Activated CD8-positive, alpha-beta T cell treated with anti-CD3 and anti-CD28 coated beads for 36 hours (primary cell): ENCODE measurements at regions not wholly inside any gene's neighbourhood (a gene's known extent, or its start where the extent isn't known, plus 50 kb on each side); places are given as distances from the start of the nearest gene placed in this dataset.

ENCODE experiments used
- ATAC-seq: fragments of 200-7000 bp; cut with Tn5 transposase; one replicate; pipeline ENCODE4 v1.10.0; 2021; ENCODE audit warnings: mild to moderate bottlenecking, moderate library complexity
- CTCF ChIA-PET: fragments of 350-600 bp; sonication (Branson Sonifier 250); formaldehyde crosslinking; loops from one replicate; lab custom pipeline; 2021; ENCODE audit warnings: antibody characterized with exemption; lab: Charles Lee
- POLR2A ChIA-PET: fragments of 350-600 bp; sonication (Branson Sonifier 250); formaldehyde crosslinking; loops from one replicate; lab custom pipeline; 2021; ENCODE audit warnings: antibody characterized with exemption; lab: Charles Lee
- DNase-seq: peaks from one replicate; pipeline ENCODE4 v3.0.0-alpha.2; 2020
- H3K27ac Mint-ChIP-seq: one replicate; pipeline ENCODE4 v1.8.0; 2021; ENCODE audit warnings: mild to moderate bottlenecking, mixed read lengths
- H3K27me3 Mint-ChIP-seq: one replicate; pipeline ENCODE4 v1.8.0; 2021; ENCODE audit warnings: mixed read lengths
- H3K36me3 Mint-ChIP-seq: one replicate; pipeline ENCODE4 v1.8.0; 2021; ENCODE audit warnings: low read depth, mixed read lengths
- H3K4me1 Mint-ChIP-seq: one replicate; pipeline ENCODE4 v1.8.0; 2021; ENCODE audit warnings: low read depth, mixed read lengths
- H3K4me3 Mint-ChIP-seq: one replicate; pipeline ENCODE4 v1.8.0; 2021; ENCODE audit warnings: mild to moderate bottlenecking, moderate library complexity, mixed read lengths
- H3K9me3 Mint-ChIP-seq: one replicate; pipeline ENCODE4 v1.8.0; 2021; ENCODE audit warnings: mixed read lengths
- CTCF ChIP-seq: fragments of 200-600 bp; IDR thresholded peaks from one replicate; pipeline ENCODE4 v1.8.0; 2022; ENCODE audit warnings: antibody characterized with exemption, mild to moderate bottlenecking
- intact Hi-C: fragments of 100-400 bp; cut with micrococcal nuclease; formaldehyde crosslinking; loops from one replicate; pipeline ENCODE4 v1.10.0; 2022

DNA sequence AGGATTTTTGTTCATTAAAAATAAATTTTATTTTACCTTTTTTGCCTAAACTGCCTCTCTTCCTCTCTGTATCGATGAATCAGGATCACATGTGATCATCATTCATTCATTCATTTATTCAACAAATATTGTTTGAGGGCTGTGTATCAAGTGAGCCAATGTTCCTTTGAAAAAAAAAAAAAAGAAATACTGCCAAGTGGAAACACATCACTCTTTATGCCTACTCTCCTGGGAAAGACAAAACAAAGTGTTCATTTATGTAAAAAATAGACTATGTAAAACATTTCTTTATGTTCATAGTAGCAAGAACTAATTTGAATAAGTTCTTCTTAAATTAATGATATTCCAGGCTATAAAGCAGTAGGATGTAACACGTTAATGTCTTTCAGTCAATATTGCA, 233.1 kb downstream of the POSTN start:
- ChIA-PET POLR2A (interaction anchor here (0.7 kb wide), 1 partner anchor 1411 kb away, joined by 4 read pairs; no protein-coding TSS in a partner anchor), CTCF (no interaction called here)
- H3K4me3 Mint-ChIP-seq, result no peak overlapping the region
- H3K36me3 Mint-ChIP-seq, result no peaks in the 10 kb centered on the region
- no peak for ATAC-seq
- DNase-seq, result no peak
- intact Hi-C loops, result no loop called here
- no peak overlapping the region for H3K27ac Mint-ChIP-seq
- TF ChIP-seq CTCF, result no peak
- no peaks in the 10 kb centered on the region for H3K27me3 Mint-ChIP-seq
- no peaks in the 10 kb centered on the region for H3K9me3 Mint-ChIP-seq
- no peaks in the 10 kb centered on the region for H3K4me1 Mint-ChIP-seq

GRCh38 chr13:37364956-37365355, 233.6 kb downstream of the POSTN start:
- intact Hi-C loops, result no loop called here
- no peak for ATAC-seq
- TF ChIP-seq CTCF, result no peak
- H3K9me3 Mint-ChIP-seq, result no peaks in the 10 kb centered on the region
- H3K27ac Mint-ChIP-seq, result no peak overlapping the region
- no peaks in the 10 kb centered on the region for H3K27me3 Mint-ChIP-seq
- no peak for DNase-seq
- POLR2A ChIA-PET, result no interaction called here
- CTCF ChIA-PET, result no interaction called here
- H3K4me3 Mint-ChIP-seq, result no peak overlapping the region
- H3K36me3 Mint-ChIP-seq, result no peaks in the 10 kb centered on the region
- H3K4me1 Mint-ChIP-seq, result no peaks in the 10 kb centered on the region

DNA sequence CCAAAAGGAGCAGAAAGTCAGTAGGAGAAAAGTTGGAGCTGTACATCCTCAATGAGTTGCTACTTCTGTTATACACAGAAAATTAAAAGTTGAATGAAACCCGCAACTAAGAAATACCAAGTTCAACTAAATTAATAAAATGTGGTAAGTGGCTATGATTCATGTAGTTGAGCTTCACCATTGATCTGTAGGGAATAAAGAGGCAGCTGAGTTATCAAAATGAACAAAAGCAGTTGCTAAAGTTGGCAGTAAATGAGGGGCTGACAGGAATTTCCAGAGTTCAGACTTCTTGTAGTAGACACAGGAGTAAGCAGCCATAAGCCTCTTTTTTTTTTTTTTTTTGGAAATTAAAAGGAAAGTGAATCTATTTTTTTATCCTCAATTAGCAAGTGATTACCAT, 234.6 kb downstream of the POSTN start:
- ATAC-seq, result no peak
- Mint-ChIP-seq H3K27ac (no peak overlapping the region), H3K36me3 (no peaks in the 10 kb centered on the region), H3K4me1 (no peaks in the 10 kb centered on the region), H3K4me3 (no peak overlapping the region), H3K27me3 (no peaks in the 10 kb centered on the region), H3K9me3 (no peaks in the 10 kb centered on the region)
- POLR2A ChIA-PET, result no interaction called here
- CTCF ChIA-PET, result no interaction called here
- intact Hi-C loops, result no loop called here
- TF ChIP-seq CTCF, result no peak
- no peak for DNase-seq

GRCh38 chr13:37361608-37362007, 237.0 kb downstream of the POSTN start:
- Mint-ChIP-seq H3K4me1 (no peaks in the 10 kb centered on the region), H3K36me3 (no peaks in the 10 kb centered on the region)
- CTCF ChIA-PET, result no interaction called here

GRCh38 chr13:37360556-37360955, 238.0 kb downstream of the POSTN start:
- Mint-ChIP-seq H3K9me3 (no peaks in the 10 kb centered on the region), H3K4me3 (no peak overlapping the region), H3K36me3 (no peaks in the 10 kb centered on the region), H3K27me3 (no peaks in the 10 kb centered on the region), H3K27ac (no peak overlapping the region), H3K4me1 (no peaks in the 10 kb centered on the region)
- no peak for DNase-seq
- no peak for ATAC-seq
- ChIA-PET POLR2A (no interaction called here), CTCF (no interaction called here)
- TF ChIP-seq CTCF, result no peak
- intact Hi-C loops, result no loop called here

More at GRCh38 chr13:37361608-37362007, 237.0 kb downstream of the POSTN start:
- no peak for TF ChIP-seq CTCF
- no peak overlapping the region for H3K4me3 Mint-ChIP-seq
- no peak overlapping the region for H3K27ac Mint-ChIP-seq
- ATAC-seq, result no peak
- no peaks in the 10 kb centered on the region for H3K27me3 Mint-ChIP-seq
- intact Hi-C loops, result no loop called here
- DNase-seq, result no peak
- POLR2A ChIA-PET, result no interaction called here
- H3K9me3 Mint-ChIP-seq, result no peaks in the 10 kb centered on the region
